Hepatocyte (in vitro differentiated cells): ENCODE measurements at regions not wholly inside any gene's neighbourhood (a gene's known extent, or its start where the extent isn't known, plus 50 kb on each side); places are given as distances from the start of the nearest gene placed in this dataset.

Experiments
- DNase-seq: peaks from one replicate; pipeline ENCODE4 v3.0.0-alpha.2; 2016; ENCODE audit warnings: low spot score
- H2AFZ ChIP-seq: fragments of 200-600 bp; sonication (generic); 2 replicates; pipeline ENCODE4 v1.6.0; 2016; ENCODE audit warnings: antibody characterized with exemption, mild to moderate bottlenecking
- H3K27ac ChIP-seq: fragments of 200-600 bp; sonication (generic); 2 replicates; pipeline ENCODE4 v1.5.1; 2016; ENCODE audit warnings: mild to moderate bottlenecking
- H3K27me3 ChIP-seq: fragments of 200-600 bp; sonication (generic); 2 replicates; pipeline ENCODE4 v1.6.1; 2016
- H3K36me3 ChIP-seq: fragments of 200-600 bp; sonication (generic); replicated peaks from 2 replicates; pipeline ENCODE4 v1.5.1; 2016; ENCODE audit warnings: low read depth; ENCODE audit not compliant: insufficient read depth
- H3K4me1 ChIP-seq: fragments of 200-600 bp; sonication (generic); 2 replicates; pipeline ENCODE4 v1.5.1; 2016; ENCODE audit warnings: mild to moderate bottlenecking, moderate library complexity; ENCODE audit not compliant: insufficient read depth
- H3K4me2 ChIP-seq: fragments of 200-600 bp; sonication (generic); 2 replicates; pipeline ENCODE4 v1.6.0; 2016
- H3K4me3 ChIP-seq: fragments of 200-600 bp; sonication (generic); 2 replicates; pipeline ENCODE4 v1.5.1; 2016; ENCODE audit warnings: mild to moderate bottlenecking
- H3K79me2 ChIP-seq: fragments of 200-600 bp; sonication (generic); 2 replicates; pipeline ENCODE4 v1.6.0; 2017; ENCODE audit warnings: mild to moderate bottlenecking
- H3K9me2 ChIP-seq: fragments of 200-600 bp; sonication (generic); replicated peaks from 2 replicates; pipeline ENCODE4 v1.6.0; 2017; ENCODE audit warnings: mild to moderate bottlenecking; ENCODE audit not compliant: insufficient read depth
- H3K9me3 ChIP-seq: fragments of 200-600 bp; sonication (generic); 2 replicates; pipeline ENCODE4 v1.5.1; 2016; ENCODE audit warnings: low read depth, mild to moderate bottlenecking
- H4K20me1 ChIP-seq: fragments of 200-600 bp; sonication (generic); 2 replicates; pipeline ENCODE4 v1.6.0; 2016; ENCODE audit warnings: mild to moderate bottlenecking; ENCODE audit not compliant: insufficient read depth, poor library complexity, severe bottlenecking
- EZH2 ChIP-seq: fragments of 200-600 bp; sonication (generic); IDR thresholded peaks from 2 replicates; pipeline ENCODE4 v1.6.1; 2016; ENCODE audit warnings: antibody characterized with exemption, mild to moderate bottlenecking, borderline replicate concordance
- EZH2phosphoT487 ChIP-seq: fragments of 200-600 bp; sonication (generic); IDR thresholded peaks from one replicate; pipeline ENCODE4 v1.6.1; 2018; ENCODE audit warnings: antibody characterized with exemption, mild to moderate bottlenecking, low read depth, moderate library complexity; ENCODE audit not compliant: unreplicated experiment, severe bottlenecking
- WGBS: methylation state at CpG from one replicate; pipeline ENCODE4 v1.1.6; 2016; ENCODE audit warnings: low lambda C conversion rate; ENCODE audit errors: missing lambda C conversion rate; 5-methylcytosine and 5-hydroxymethylcytosine counted together
- TF ChIP-seq, protein P1 (sequence below): fragments of 200-600 bp; sonication (generic); IDR thresholded peaks from 2 replicates; pipeline ENCODE4 v1.5.1; 2016; ENCODE audit warnings: antibody characterized with exemption, mild to moderate bottlenecking; ENCODE audit not compliant: poor library complexity

DNA sequence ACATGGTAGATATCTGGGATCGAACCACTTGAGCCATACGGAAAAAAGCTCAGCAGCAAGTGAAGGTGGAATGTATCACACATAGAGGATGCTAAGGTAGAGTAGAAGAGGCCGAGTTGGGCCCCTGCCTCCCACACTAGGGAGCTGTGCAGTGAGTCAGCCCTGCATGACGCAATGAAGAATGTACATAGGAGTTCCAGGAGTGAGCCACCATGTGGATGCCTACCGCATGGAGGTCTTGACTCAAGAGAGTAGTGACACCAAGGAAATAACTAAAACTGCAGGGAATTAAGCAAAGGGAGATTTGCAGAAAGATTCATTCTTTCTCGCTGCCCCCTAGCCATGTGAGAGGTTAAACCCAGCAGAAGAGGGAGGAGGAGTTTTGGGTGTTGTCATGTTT lies 389.6 kb upstream of the IGFBP7 start:
- Histone ChIP-seq H3K9me2 (no peaks in the 10 kb centered on the region), H2AFZ (no peak overlapping the region), H4K20me1 (no peaks in the 10 kb centered on the region), H3K79me2 (no peaks in the 10 kb centered on the region), H3K27me3 (no peaks in the 10 kb centered on the region), H3K4me1 (peaks cover 4% of the 10 kb centered on the region), H3K4me2 (no peak overlapping the region), H3K9me3 (no peaks in the 10 kb centered on the region), H3K4me3 (no peak overlapping the region), H3K36me3 (no peaks in the 10 kb centered on the region), H3K27ac (no peak overlapping the region)
- TF ChIP-seq, protein P1, sequence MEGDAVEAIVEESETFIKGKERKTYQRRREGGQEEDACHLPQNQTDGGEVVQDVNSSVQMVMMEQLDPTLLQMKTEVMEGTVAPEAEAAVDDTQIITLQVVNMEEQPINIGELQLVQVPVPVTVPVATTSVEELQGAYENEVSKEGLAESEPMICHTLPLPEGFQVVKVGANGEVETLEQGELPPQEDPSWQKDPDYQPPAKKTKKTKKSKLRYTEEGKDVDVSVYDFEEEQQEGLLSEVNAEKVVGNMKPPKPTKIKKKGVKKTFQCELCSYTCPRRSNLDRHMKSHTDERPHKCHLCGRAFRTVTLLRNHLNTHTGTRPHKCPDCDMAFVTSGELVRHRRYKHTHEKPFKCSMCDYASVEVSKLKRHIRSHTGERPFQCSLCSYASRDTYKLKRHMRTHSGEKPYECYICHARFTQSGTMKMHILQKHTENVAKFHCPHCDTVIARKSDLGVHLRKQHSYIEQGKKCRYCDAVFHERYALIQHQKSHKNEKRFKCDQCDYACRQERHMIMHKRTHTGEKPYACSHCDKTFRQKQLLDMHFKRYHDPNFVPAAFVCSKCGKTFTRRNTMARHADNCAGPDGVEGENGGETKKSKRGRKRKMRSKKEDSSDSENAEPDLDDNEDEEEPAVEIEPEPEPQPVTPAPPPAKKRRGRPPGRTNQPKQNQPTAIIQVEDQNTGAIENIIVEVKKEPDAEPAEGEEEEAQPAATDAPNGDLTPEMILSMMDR: no peak
- no peak for TF ChIP-seq EZH2
- TF ChIP-seq EZH2phosphoT487: no peak
- 94% methylated on average over 6 of the region's 6 CpGs for WGBS
- DNase-seq: no peak

DNA sequence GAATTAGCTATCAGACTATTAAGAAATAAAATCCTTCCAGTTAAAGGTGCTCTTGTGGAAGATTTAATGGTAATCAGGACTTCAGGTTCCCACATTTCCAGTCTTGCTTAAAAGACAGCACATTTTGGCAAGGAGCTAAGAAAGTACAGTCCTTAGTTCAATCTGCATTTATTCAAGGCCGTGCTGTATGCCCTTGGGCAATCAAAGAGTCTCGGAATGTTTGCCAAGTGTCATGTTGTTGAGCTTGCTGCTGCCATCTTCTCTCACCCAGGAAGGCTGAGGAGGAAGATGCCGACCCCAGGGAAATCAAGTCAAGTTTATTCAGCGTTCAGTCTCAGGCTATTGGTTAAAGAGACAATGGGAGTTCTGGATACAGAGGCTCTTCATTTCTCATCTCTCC lies 388.1 kb upstream of the IGFBP7 start:
- H3K27me3 ChIP-seq: no peaks in the 10 kb centered on the region
- no peak overlapping the region for H2AFZ ChIP-seq
- no peak for TF ChIP-seq EZH2phosphoT487
- TF ChIP-seq, protein P1: no peak
- TF ChIP-seq EZH2: no peak
- no peak overlapping the region for H3K4me2 ChIP-seq
- no peaks in the 10 kb centered on the region for H3K79me2 ChIP-seq
- DNase-seq: no peak
- H4K20me1 ChIP-seq: no peaks in the 10 kb centered on the region
- no peak overlapping the region for H3K27ac ChIP-seq
- H3K9me3 ChIP-seq: no peaks in the 10 kb centered on the region
- 78% methylated on average over 4 of the region's 4 CpGs for WGBS
- H3K36me3 ChIP-seq: no peaks in the 10 kb centered on the region
- H3K4me3 ChIP-seq: no peak overlapping the region
- H3K9me2 ChIP-seq: no peaks in the 10 kb centered on the region
- peaks cover 4% of the 10 kb centered on the region for H3K4me1 ChIP-seq

DNA sequence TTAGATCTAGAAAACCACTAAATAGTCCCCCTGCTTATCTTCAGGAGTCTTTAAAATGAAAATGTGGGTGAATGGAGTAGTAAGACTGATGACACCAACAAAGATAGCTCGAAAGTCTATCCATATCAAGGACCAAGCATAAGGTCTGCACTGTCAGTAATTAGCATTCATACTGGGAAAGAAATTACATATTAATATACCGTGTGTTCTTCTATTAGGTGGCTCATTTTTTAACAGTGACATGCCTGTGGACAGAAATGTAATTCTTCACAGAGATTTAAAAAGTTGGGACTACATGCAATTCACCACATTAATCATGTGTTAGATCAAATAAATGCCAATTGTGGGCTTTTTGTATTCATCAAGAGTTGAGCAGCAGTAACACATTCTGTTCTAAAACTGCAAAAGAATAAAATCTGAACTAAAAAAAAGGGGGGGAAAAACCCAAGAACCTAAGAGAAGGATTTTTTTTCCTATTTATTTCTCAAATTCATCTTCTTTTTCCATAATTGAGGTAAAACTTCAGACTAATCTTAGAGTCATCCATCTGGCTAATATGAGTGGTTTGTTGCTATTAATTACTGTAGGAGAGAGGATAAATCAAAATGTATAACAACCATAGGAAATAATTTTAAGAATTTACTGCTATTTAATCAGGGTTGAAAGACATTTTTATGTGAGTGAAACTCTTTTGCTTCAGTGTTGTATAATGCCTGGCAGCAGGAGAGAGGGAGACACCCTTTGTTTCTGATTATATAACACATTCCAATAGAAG lies 386.7 kb upstream of the IGFBP7 start:
- 38% methylated on average over 2 of the region's 2 CpGs for WGBS
- H3K79me2 ChIP-seq: no peaks in the 10 kb centered on the region
- H3K4me3 ChIP-seq: no peak overlapping the region
- DNase-seq: no peak
- no peak overlapping the region for H2AFZ ChIP-seq
- H3K36me3 ChIP-seq: no peaks in the 10 kb centered on the region
- H3K9me3 ChIP-seq: no peaks in the 10 kb centered on the region
- H4K20me1 ChIP-seq: no peaks in the 10 kb centered on the region
- H3K9me2 ChIP-seq: no peaks in the 10 kb centered on the region
- TF ChIP-seq, protein P1: no peak
- no peak for TF ChIP-seq EZH2
- no peak for TF ChIP-seq EZH2phosphoT487
- H3K27me3 ChIP-seq: no peaks in the 10 kb centered on the region
- no peaks in the 10 kb centered on the region for H3K4me1 ChIP-seq
- H3K27ac ChIP-seq: no peak overlapping the region
- H3K4me2 ChIP-seq: no peak overlapping the region
